GM23338 (cell line): ENCODE measurements at regions not wholly inside any gene's neighbourhood (a gene's known extent, or its start where the extent isn't known, plus 50 kb on each side); places are given as distances from the start of the nearest gene placed in this dataset.

ENCODE experiments used
- ATAC-seq: fragments of 200-7000 bp; cut with Tn5 transposase; 3 replicates; pipeline ENCODE4 v1.9.1; 2020
- DNase-seq: peaks from one replicate; pipeline ENCODE4 v3.0.0-alpha.2; 2015; ENCODE audit warnings: low spot score
- H2AFZ ChIP-seq: fragments of 200-600 bp; sonication (generic); 2 replicates; pipeline ENCODE4 v1.8.0; 2016; ENCODE audit warnings: antibody characterized with exemption, mild to moderate bottlenecking, moderate library complexity
- H3F3A ChIP-seq: fragments of 200-600 bp; sonication (generic); replicated peaks from 2 replicates; pipeline ENCODE4 v1.8.0; 2017; ENCODE audit warnings: antibody characterized with exemption, mixed run types, low read depth
- H3K27ac ChIP-seq: fragments of 200-600 bp; sonication (generic); 2 replicates; pipeline ENCODE4 v1.6.1; 2016; ENCODE audit warnings: low read depth
- H3K27me3 ChIP-seq: fragments of 200-600 bp; sonication (generic); 2 replicates; pipeline ENCODE4 v1.8.0; 2016; ENCODE audit warnings: mild to moderate bottlenecking, mixed run types, moderate library complexity; ENCODE audit not compliant: insufficient read depth
- H3K36me3 ChIP-seq: fragments of 200-600 bp; sonication (generic); 2 replicates; pipeline ENCODE4 v1.8.0; 2016; ENCODE audit warnings: mild to moderate bottlenecking; ENCODE audit not compliant: insufficient read depth
- H3K4me1 ChIP-seq: fragments of 200-600 bp; sonication (generic); 2 replicates; pipeline ENCODE4 v1.8.0; 2016; ENCODE audit warnings: mild to moderate bottlenecking, moderate library complexity; ENCODE audit not compliant: insufficient read depth
- H3K4me2 ChIP-seq: fragments of 200-600 bp; sonication (generic); 2 replicates; pipeline ENCODE4 v1.7.1; 2017; ENCODE audit warnings: mixed run types
- H3K4me3 ChIP-seq: fragments of 200-600 bp; sonication (generic); 2 replicates; pipeline ENCODE4 v1.6.1; 2016; ENCODE audit warnings: mixed run types
- H3K79me2 ChIP-seq: fragments of 200-600 bp; sonication (generic); replicated peaks from 2 replicates; pipeline ENCODE4 v1.8.0; 2017; ENCODE audit warnings: mild to moderate bottlenecking; ENCODE audit not compliant: insufficient read depth
- H3K9me2 ChIP-seq: fragments of 200-600 bp; sonication (generic); 2 replicates; pipeline ENCODE4 v1.8.0; 2017; ENCODE audit not compliant: insufficient read depth
- H4K20me1 ChIP-seq: fragments of 200-600 bp; sonication (generic); replicated peaks from 2 replicates; pipeline ENCODE4 v1.8.0; 2017; ENCODE audit warnings: mild to moderate bottlenecking; ENCODE audit not compliant: insufficient read depth
- H3K27ac Mint-ChIP-seq: 2 replicates; pipeline ENCODE4 v1.8.0; 2020; ENCODE audit warnings: inconsistent platforms, mild to moderate bottlenecking, moderate library complexity, mixed read lengths
- H3K27me3 Mint-ChIP-seq: 3 replicates; pipeline ENCODE4 v1.8.0; 2022; ENCODE audit warnings: low read depth, mild to moderate bottlenecking, moderate library complexity, mixed read lengths, inconsistent platforms; ENCODE audit not compliant: insufficient read depth, poor library complexity
- H3K36me3 Mint-ChIP-seq: 3 replicates; pipeline ENCODE4 v1.8.0; 2021; ENCODE audit warnings: low read depth, mild to moderate bottlenecking, inconsistent platforms, moderate library complexity, mixed read lengths
- H3K4me1 Mint-ChIP-seq: 3 replicates; pipeline ENCODE4 v1.8.0; 2020; ENCODE audit warnings: mild to moderate bottlenecking, inconsistent platforms, mixed read lengths
- H3K4me3 Mint-ChIP-seq: 3 replicates; pipeline ENCODE4 v1.8.0; 2021; ENCODE audit warnings: moderate library complexity, mild to moderate bottlenecking, inconsistent platforms, mixed read lengths
- H3K9me3 Mint-ChIP-seq: 3 replicates; pipeline ENCODE4 v1.8.0; 2020; ENCODE audit warnings: moderate library complexity, mild to moderate bottlenecking, inconsistent platforms, mixed read lengths
- NANOG ChIP-seq: IDR thresholded peaks from 2 replicates; pipeline ENCODE4 v1.6.1; 2016; ENCODE audit warnings: antibody characterized with exemption, borderline replicate concordance
- ZNF462 ChIP-seq: fragments of 250-450 bp; sonication (Bioruptor Pico); IDR thresholded peaks from 2 replicates; pipeline ENCODE4 v1.5.0; 2020; ENCODE audit warnings: mild to moderate bottlenecking, moderate library complexity
- TF ChIP-seq, protein P1 (sequence below): IDR thresholded peaks from one replicate; pipeline ENCODE4 v1.6.1; 2018; ENCODE audit warnings: antibody characterized with exemption; ENCODE audit not compliant: unreplicated experiment

- H3K4me3 ChIP-seq, result no peak overlapping the region
- Mint-ChIP-seq H3K36me3 (no peaks in the 10 kb centered on the region), H3K9me3 (no peaks in the 10 kb centered on the region; the same call in 2 of the 3 replicates), H3K4me1 (peaks cover 5% of the 10 kb centered on the region), H3K27me3 (no peaks in the 10 kb centered on the region), H3K27ac (no peak overlapping the region), H3K4me3 (no peak overlapping the region)
- no peaks in the 10 kb centered on the region for H3K4me1 ChIP-seq
- H3K4me2 ChIP-seq, result no peak overlapping the region
- no peaks in the 10 kb centered on the region for H3K79me2 ChIP-seq
- TF ChIP-seq NANOG, result no peak
- TF ChIP-seq ZNF462 (CRISPR knock-in tag), result no peak
- no peak overlapping the region for H2AFZ ChIP-seq
- H3K36me3 ChIP-seq, result no peaks in the 10 kb centered on the region
- DNase-seq (no peak), ATAC-seq (no peak)
- H3F3A ChIP-seq, result no peaks in the 10 kb centered on the region
- H3K27ac ChIP-seq, result no peak overlapping the region
- H3K9me2 ChIP-seq, result 0 out of 2 replicates have a peak, but pooled peaks cover 7% of the 10 kb centered on the region
- no peaks in the 10 kb centered on the region for H3K27me3 ChIP-seq
- H4K20me1 ChIP-seq, result no peaks in the 10 kb centered on the region
These were observed 251.7 kb downstream of the ALDH8A1 start for GRCh38 chr6:134698228-134698627.

- Mint-ChIP-seq H3K36me3 (no peaks in the 10 kb centered on the region), H3K9me3 (no peaks in the 10 kb centered on the region; the same call in 1 of the 3 replicates), H3K4me1 (no peaks in the 10 kb centered on the region), H3K27me3 (no peaks in the 10 kb centered on the region), H3K27ac (no peak overlapping the region), H3K4me3 (no peak overlapping the region)
- Histone ChIP-seq H3K4me1 (no peaks in the 10 kb centered on the region), H4K20me1 (no peaks in the 10 kb centered on the region), H2AFZ (no peak overlapping the region), H3K4me3 (no peak overlapping the region), H3F3A (no peaks in the 10 kb centered on the region), H3K27ac (no peak overlapping the region), H3K9me2 (no peaks in the 10 kb centered on the region), H3K27me3 (no peaks in the 10 kb centered on the region), H3K4me2 (no peak overlapping the region), H3K36me3 (no peaks in the 10 kb centered on the region), H3K79me2 (no peaks in the 10 kb centered on the region)
- DNase-seq, result no peak
- no peak for ATAC-seq
- TF ChIP-seq, protein P1, sequence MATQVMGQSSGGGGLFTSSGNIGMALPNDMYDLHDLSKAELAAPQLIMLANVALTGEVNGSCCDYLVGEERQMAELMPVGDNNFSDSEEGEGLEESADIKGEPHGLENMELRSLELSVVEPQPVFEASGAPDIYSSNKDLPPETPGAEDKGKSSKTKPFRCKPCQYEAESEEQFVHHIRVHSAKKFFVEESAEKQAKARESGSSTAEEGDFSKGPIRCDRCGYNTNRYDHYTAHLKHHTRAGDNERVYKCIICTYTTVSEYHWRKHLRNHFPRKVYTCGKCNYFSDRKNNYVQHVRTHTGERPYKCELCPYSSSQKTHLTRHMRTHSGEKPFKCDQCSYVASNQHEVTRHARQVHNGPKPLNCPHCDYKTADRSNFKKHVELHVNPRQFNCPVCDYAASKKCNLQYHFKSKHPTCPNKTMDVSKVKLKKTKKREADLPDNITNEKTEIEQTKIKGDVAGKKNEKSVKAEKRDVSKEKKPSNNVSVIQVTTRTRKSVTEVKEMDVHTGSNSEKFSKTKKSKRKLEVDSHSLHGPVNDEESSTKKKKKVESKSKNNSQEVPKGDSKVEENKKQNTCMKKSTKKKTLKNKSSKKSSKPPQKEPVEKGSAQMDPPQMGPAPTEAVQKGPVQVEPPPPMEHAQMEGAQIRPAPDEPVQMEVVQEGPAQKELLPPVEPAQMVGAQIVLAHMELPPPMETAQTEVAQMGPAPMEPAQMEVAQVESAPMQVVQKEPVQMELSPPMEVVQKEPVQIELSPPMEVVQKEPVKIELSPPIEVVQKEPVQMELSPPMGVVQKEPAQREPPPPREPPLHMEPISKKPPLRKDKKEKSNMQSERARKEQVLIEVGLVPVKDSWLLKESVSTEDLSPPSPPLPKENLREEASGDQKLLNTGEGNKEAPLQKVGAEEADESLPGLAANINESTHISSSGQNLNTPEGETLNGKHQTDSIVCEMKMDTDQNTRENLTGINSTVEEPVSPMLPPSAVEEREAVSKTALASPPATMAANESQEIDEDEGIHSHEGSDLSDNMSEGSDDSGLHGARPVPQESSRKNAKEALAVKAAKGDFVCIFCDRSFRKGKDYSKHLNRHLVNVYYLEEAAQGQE, result no peak
These were observed 257.9 kb downstream of the ALDH8A1 start for GRCh38 chr6:134692008-134692407.
